Liver (tissue), 3 donors: ENCODE measurements at regions not wholly inside any gene's neighbourhood (a gene's known extent, or its start where the extent isn't known, plus 50 kb on each side); places are given as distances from the start of the nearest gene placed in this dataset.

ENCODE experiments used
- CTCF ChIP-seq: fragments of 150-350 bp; IDR thresholded peaks from 2 replicates; pipeline ENCODE4 v1.5.1; 2017; ENCODE audit warnings: improper control_type of control experiment, low read depth, low read length; ENCODE audit not compliant: missing input control
- FOXA2 ChIP-seq: IDR thresholded peaks from 2 replicates; pipeline ENCODE4 v1.6.1; 2016; ENCODE audit warnings: antibody characterized with exemption
- GABPA ChIP-seq, 2 donors: IDR thresholded peaks in 1 of 2; conservative IDR thresholded peaks in 1 of 2; 2 replicates each; pipeline ENCODE4 v1.6.1; 2016; ENCODE audit warnings: antibody characterized with exemption in 2 of 2, mild to moderate bottlenecking in 1 of 2, moderate library complexity in 1 of 2
- MAX ChIP-seq: IDR thresholded peaks from 2 replicates; pipeline ENCODE4 v1.6.1; 2016; ENCODE audit warnings: antibody characterized with exemption
- RXRA ChIP-seq, 2 donors: IDR thresholded peaks; 2 replicates each; pipeline ENCODE4 v1.6.1; 2017 to 2018; ENCODE audit warnings: antibody characterized with exemption in 2 of 2, mild to moderate bottlenecking in 1 of 2
- TAF1 ChIP-seq: conservative IDR thresholded peaks from 2 replicates; pipeline ENCODE4 v1.6.1; 2016; ENCODE audit warnings: antibody characterized with exemption, mild to moderate bottlenecking
- YY1 ChIP-seq: IDR thresholded peaks from 2 replicates; pipeline ENCODE4 v1.6.1; 2016; ENCODE audit warnings: antibody characterized with exemption, mild to moderate bottlenecking
- ZBTB33 ChIP-seq: IDR thresholded peaks from 2 replicates; pipeline ENCODE4 v1.6.1; 2016; ENCODE audit warnings: antibody characterized with exemption
- TF ChIP-seq, protein P1 (sequence below): IDR thresholded peaks from 2 replicates; pipeline ENCODE4 v1.6.1; 2016; ENCODE audit warnings: antibody characterized with exemption, mild to moderate bottlenecking
- TF ChIP-seq, protein P2 (sequence below): IDR thresholded peaks from 2 replicates; pipeline ENCODE4 v1.6.1; 2016; ENCODE audit warnings: antibody characterized with exemption
- donor health status: healthy.
- donor health status: healthy.

GRCh38 chr3:107946700-107947099 is 144.1 kb downstream of the CD47 start:
- TF ChIP-seq, protein P1, sequence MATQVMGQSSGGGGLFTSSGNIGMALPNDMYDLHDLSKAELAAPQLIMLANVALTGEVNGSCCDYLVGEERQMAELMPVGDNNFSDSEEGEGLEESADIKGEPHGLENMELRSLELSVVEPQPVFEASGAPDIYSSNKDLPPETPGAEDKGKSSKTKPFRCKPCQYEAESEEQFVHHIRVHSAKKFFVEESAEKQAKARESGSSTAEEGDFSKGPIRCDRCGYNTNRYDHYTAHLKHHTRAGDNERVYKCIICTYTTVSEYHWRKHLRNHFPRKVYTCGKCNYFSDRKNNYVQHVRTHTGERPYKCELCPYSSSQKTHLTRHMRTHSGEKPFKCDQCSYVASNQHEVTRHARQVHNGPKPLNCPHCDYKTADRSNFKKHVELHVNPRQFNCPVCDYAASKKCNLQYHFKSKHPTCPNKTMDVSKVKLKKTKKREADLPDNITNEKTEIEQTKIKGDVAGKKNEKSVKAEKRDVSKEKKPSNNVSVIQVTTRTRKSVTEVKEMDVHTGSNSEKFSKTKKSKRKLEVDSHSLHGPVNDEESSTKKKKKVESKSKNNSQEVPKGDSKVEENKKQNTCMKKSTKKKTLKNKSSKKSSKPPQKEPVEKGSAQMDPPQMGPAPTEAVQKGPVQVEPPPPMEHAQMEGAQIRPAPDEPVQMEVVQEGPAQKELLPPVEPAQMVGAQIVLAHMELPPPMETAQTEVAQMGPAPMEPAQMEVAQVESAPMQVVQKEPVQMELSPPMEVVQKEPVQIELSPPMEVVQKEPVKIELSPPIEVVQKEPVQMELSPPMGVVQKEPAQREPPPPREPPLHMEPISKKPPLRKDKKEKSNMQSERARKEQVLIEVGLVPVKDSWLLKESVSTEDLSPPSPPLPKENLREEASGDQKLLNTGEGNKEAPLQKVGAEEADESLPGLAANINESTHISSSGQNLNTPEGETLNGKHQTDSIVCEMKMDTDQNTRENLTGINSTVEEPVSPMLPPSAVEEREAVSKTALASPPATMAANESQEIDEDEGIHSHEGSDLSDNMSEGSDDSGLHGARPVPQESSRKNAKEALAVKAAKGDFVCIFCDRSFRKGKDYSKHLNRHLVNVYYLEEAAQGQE: no peak
- no peak for TF ChIP-seq GABPA (IDR thresholded peaks at IDR 0.05 in 1 of 2, conservative IDR thresholded peaks at IDR 0.05 in 1 of 2)
- TF ChIP-seq ZBTB33: no peak
- TF ChIP-seq CTCF: no peak
- TF ChIP-seq TAF1: no peak
- TF ChIP-seq, protein P2, sequence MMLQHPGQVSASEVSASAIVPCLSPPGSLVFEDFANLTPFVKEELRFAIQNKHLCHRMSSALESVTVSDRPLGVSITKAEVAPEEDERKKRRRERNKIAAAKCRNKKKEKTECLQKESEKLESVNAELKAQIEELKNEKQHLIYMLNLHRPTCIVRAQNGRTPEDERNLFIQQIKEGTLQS: no peak
- TF ChIP-seq FOXA2: no peak
- TF ChIP-seq RXRA (IDR thresholded peaks at IDR 0.05): no peak
- TF ChIP-seq YY1: no peak
- TF ChIP-seq MAX: no peak
